ENCODE measurements at regions not wholly inside any gene's neighbourhood (a gene's known extent, or its start where the extent isn't known, plus 50 kb on each side); places are given as distances from the start of the nearest gene placed in this dataset.

- TF ChIP-seq CTCF (IDR thresholded peaks at IDR 0.05): no peak
- TF ChIP-seq POLR2A (IDR thresholded peaks at IDR 0.05): no peak
Measured at GRCh38 chr15:87573039-87573438, 683.5 kb downstream of the NTRK3 start.
